H54 (cell line): ENCODE measurements at regions not wholly inside any gene's neighbourhood (a gene's known extent, or its start where the extent isn't known, plus 50 kb on each side); places are given as distances from the start of the nearest gene placed in this dataset.
"Not testable (repeated sequence)": the region's sequence is repeated elsewhere in the genome, so short reads cannot be mapped to it uniquely, and the experiment has no call there.

ENCODE experiments used
- DNase-seq: peaks from one replicate; pipeline ENCODE4 v3.0.0; 2011; ENCODE audit warnings: low spot score, mixed read lengths; ENCODE audit not compliant: insufficient read length
- FAIRE-seq: peaks from 3 replicates; lab custom pipeline; 2011; peaks lifted over from hg19 to GRCh38; lab: Jason Lieb, UNC
- POLR2A ChIP-seq: IDR thresholded peaks from 2 replicates; pipeline ENCODE4 v1.6.1; 2011; ENCODE audit warnings: low read depth, mild to moderate bottlenecking, low read length

DNA sequence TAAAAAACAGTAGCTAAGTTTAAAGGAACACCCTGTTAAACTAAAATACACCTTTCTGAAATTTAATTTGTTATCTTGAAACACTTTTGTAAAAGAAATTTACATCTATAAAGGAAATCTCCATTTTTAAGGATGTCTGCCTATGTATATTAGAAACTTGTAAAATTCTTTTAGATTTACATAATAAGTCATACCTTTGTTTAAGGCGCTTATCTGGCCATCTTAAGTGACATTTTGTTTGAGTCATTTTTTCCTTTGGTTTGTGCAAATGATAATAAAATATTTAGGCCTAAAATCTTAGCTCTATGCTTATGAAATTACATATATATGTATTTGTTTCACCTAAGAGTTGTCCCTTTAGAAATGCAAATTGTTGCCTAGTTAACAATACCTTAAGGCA, 1193.4 kb downstream of the FSCB start:
- TF ChIP-seq POLR2A, result no peak
- FAIRE-seq (no peak), DNase-seq (no peak)

GRCh38 chr14:43308421-43309110, 1198.5 kb downstream of the FSCB start:
- FAIRE-seq, result no peak
- no peak for DNase-seq
- TF ChIP-seq POLR2A, result no peak

- FAIRE-seq, result no peak
- no peak for TF ChIP-seq POLR2A
Observed at GRCh38 chr14:43307836-43308235, 1199.2 kb downstream of the FSCB start.

GRCh38 chr14:43306053-43306452, 1201.0 kb downstream of the FSCB start:
- FAIRE-seq, result no peak
- TF ChIP-seq POLR2A, result no peak
- no peak for DNase-seq

More at GRCh38 chr14:43307836-43308235, 1199.2 kb downstream of the FSCB start:
- DNase-seq, result no peak

GRCh38 chr14:43297794-43298193, 1209.3 kb downstream of the FSCB start:
- no peak for FAIRE-seq
- TF ChIP-seq POLR2A, result no peak
- DNase-seq, result no peak

DNA sequence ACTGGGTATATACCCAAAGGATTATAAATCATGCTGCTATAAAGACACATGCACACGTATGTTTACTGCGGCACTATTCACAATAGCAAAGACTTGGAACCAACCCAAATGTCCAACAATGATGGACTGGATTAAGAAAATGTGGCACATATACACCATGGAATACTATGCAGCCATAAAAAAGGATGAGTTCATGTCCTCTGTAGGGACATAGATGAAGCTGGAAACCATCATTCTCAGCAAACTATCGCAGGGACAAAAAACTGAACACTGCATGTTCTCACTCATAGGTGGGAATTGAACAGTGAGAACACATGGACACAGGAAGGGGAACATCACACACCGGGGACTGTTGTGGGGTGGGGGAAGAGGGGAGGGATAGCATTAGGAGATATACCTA, 1211.0 kb downstream of the FSCB start:
- FAIRE-seq, DNase-seq: not testable (repeated sequence)

DNA sequence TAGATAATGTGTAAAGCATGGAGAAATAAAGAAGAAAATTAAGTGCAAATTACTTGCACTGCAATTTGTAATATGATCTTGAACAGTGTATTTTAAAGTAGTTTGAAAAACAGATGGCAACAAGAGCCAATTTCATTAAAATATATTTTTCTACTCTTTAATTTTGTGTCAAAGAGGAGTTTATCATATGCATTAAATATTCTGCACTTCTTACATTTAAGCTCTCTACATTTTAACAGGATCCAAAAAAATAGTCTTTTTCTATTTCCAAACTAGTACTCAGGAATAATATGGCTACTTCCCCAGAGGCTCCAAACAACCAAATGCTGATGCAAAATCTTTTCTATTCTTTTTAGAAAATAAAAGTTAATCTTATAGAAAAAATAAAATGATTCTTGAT, 1221.5 kb downstream of the FSCB start:
- FAIRE-seq (no peak), DNase-seq (no peak)
- no peak for TF ChIP-seq POLR2A

GRCh38 chr14:43260056-43260455, 1247.0 kb downstream of the FSCB start:
- TF ChIP-seq POLR2A, result no peak
- DNase-seq, result no peak
- no peak for FAIRE-seq

DNA sequence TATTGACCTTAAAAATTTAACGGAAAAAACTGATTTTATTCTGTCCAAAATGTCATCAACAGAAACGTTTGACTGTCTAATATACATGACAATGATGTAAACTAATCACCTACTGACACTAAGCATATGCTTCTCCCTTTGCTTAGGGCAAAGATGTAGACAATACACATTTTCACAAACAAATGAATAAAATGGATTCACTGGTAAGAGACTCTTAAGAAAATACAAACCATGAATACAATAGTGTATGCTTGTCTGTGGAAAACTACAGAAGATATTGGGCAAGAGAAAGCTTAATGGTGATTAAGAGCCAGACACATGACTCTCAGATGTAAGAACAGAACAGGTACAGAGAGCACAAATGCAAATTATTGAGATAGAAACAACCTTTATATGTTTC, 1248.7 kb downstream of the FSCB start:
- TF ChIP-seq POLR2A, result no peak
- no peak for DNase-seq
- FAIRE-seq, result no peak

DNA sequence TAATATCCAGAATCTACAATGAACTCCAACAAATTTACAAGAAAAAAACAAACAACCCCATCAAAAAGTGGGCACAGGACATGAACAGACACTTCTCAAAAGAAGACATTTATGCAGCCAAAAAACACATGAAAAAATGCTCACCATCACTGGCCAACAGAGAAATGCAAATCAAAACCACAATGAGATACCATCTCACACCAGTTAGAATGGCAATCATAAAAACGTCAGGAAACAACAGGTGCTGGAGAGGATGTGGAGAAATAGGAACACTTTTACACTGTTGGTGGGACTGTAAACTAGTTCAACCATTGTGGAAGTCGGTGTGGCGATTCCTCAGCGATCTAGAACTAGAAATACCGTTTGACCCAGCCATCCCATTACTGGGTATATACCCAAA, 1250.1 kb downstream of the FSCB start:
- not testable (repeated sequence) for DNase-seq, FAIRE-seq

- FAIRE-seq (no peak), DNase-seq (no peak)
- no peak for TF ChIP-seq POLR2A
Observed at GRCh38 chr14:43252866-43253265, 1254.2 kb downstream of the FSCB start.

DNA sequence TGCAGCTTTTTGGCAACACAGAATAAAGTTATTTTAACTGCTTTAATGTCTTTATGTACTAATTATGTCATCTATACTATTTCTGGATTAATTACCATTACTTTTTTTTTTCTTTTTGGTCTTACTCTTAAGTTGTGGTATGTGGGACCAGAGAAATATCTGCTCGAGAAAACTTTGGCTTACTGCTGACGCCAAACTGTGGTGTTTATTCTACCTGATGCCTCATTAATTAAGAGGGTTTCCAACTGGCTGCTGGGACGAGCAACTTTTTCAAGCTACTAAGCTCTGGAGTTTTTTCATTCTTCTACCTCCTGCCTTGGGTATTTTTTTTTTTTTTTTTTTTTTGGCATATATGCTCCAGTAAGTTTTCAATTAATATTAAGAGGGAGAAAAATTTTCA, 1257.5 kb downstream of the FSCB start:
- TF ChIP-seq POLR2A, result no peak
- FAIRE-seq (no peak), DNase-seq (no peak)

- no peak for DNase-seq
- TF ChIP-seq POLR2A, result no peak
- no peak for FAIRE-seq
Observed at GRCh38 chr14:43249116-43249515, 1258.0 kb downstream of the FSCB start.

GRCh38 chr14:43247877-43248276, 1259.2 kb downstream of the FSCB start:
- DNase-seq (no peak), FAIRE-seq (no peak)
- TF ChIP-seq POLR2A, result no peak

- TF ChIP-seq POLR2A, result no peak
- FAIRE-seq (no peak), DNase-seq (no peak)
Observed at GRCh38 chr14:43244142-43244625, 1262.9 kb downstream of the FSCB start.
